PFSK-1 (cell line): ENCODE measurements at regions not wholly inside any gene's neighbourhood (a gene's known extent, or its start where the extent isn't known, plus 50 kb on each side); places are given as distances from the start of the nearest gene placed in this dataset.

Source experiments
- POLR2AphosphoS5 ChIP-seq: IDR thresholded peaks from 2 replicates; pipeline ENCODE4 v1.6.1; 2012; ENCODE audit warnings: low read depth, mild to moderate bottlenecking, control low read depth, low read length, moderate library complexity
- TAF1 ChIP-seq: IDR thresholded peaks from 2 replicates; pipeline ENCODE4 v1.6.1; 2012; ENCODE audit warnings: low read length, control low read depth, borderline replicate concordance; ENCODE audit not compliant: insufficient read depth

DNA sequence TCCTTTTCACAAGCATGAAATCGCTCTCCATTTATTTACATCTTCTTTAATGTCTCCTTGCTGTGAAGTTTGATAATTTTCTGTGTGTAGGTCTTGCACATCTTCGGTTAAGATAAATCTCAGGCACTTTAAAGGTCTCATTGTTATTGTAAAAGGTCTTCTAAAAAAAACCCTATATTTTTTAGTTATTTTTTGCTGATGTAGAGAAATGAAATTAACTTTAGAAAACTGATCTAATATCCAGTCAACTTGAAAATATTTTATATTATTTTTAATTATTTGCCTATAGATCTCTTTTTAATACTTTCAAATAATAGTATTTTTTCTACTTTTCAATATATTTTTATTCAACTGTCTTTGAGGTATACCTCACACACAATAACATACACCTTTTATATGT is 169.4 kb downstream of the INSIG2 start:
- TF ChIP-seq POLR2AphosphoS5 (no peak), TAF1 (no peak)
